ENCODE measurements at regions not wholly inside any gene's neighbourhood (a gene's known extent, or its start where the extent isn't known, plus 50 kb on each side); places are given as distances from the start of the nearest gene placed in this dataset.

DNA sequence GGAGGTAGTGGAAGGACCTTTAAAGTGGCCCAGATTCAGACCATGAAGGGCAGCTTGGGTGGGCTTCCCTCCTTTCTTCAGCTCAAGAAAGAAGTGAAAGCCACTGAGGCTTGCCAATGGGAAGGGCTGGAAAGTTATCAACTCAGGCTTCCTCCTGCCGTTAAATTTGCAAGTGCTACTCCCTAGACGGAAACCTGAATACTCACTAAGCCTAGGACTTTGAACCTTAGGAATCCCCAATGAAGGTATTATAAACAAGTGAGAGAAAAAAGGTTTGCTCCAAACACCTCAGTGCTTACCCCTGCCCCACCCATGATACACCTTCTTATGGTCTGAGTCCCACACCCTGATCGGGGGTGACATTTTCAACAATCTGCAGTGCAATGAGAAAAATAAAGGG lies 396.4 kb downstream of the SHQ1 start:
- no peak for TF ChIP-seq PAX5 (IDR thresholded peaks at IDR 0.05; ENCODE audit: insufficient read depth, low read length, severe bottlenecking)
- TF ChIP-seq POLR2A (IDR thresholded peaks at IDR 0.05; ENCODE audit: low read depth, low read length), result no peak
- TF ChIP-seq POLR2AphosphoS5 (IDR thresholded peaks at IDR 0.05; ENCODE audit: low read depth, low read length), result no peak
- TF ChIP-seq TAF1 (IDR thresholded peaks at IDR 0.05; ENCODE audit: low read depth, low read length), result no peak
- TF ChIP-seq SPI1 (IDR thresholded peaks at IDR 0.05; ENCODE audit: low read depth, low read length), result no peak

Measured in GM12891 (cell line).